IPS-20b (cell line): ENCODE measurements at regions not wholly inside any gene's neighbourhood (a gene's known extent, or its start where the extent isn't known, plus 50 kb on each side); places are given as distances from the start of the nearest gene placed in this dataset.

Source experiments
- H3K27ac ChIP-seq: one replicate; pipeline ENCODE4 v1.5.1; 2013; ENCODE audit warnings: low read length
- H3K27me3 ChIP-seq: 2 replicates; pipeline ENCODE4 v1.6.1; 2013; ENCODE audit warnings: mild to moderate bottlenecking, low read length, inconsistent platforms; ENCODE audit not compliant: insufficient read depth
- H3K36me3 ChIP-seq: 2 replicates; pipeline ENCODE4 v1.6.1; 2013; ENCODE audit warnings: low read depth, mild to moderate bottlenecking, inconsistent platforms, low read length, moderate library complexity; ENCODE audit not compliant: insufficient read depth
- H3K4me1 ChIP-seq: 2 replicates; pipeline ENCODE4 v1.6.1; 2013; ENCODE audit warnings: mild to moderate bottlenecking, control low read depth, inconsistent platforms, low read length, moderate library complexity; ENCODE audit not compliant: insufficient read depth
- H3K4me3 ChIP-seq: 2 replicates; pipeline ENCODE4 v1.5.1; 2013; ENCODE audit warnings: mild to moderate bottlenecking, low read length, inconsistent platforms
- H3K9ac ChIP-seq: 2 replicates; pipeline ENCODE4 v1.6.1; 2013; ENCODE audit warnings: low read depth, mild to moderate bottlenecking, inconsistent platforms, low read length, moderate library complexity
- H3K9me3 ChIP-seq: 2 replicates; pipeline ENCODE4 v1.6.1; 2013; ENCODE audit warnings: mild to moderate bottlenecking, low read depth, low read length, inconsistent platforms; ENCODE audit not compliant: insufficient read depth

DNA sequence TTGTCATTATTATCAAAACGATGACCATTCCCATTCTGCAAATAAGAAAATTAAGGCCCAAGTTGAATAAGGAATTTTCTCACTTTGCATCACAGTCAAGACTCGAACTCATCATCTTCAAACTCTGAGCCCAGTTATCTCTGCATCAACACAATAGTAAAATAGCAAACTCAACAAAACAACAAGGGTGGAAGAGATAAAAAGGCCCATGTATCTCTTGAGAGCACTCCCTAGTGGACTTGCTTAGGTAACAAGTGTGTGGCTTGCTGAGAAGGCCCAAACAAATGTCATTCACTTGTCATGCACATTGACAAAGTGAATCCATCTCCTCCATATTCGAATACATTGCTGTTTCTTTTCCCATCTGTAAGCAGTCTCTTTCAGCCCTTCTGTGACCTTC lies 412.0 kb upstream of the MAF start:
- no peak overlapping the region for H3K4me3 ChIP-seq
- H3K27me3 ChIP-seq: no peaks in the 10 kb centered on the region
- no peaks in the 10 kb centered on the region for H3K9me3 ChIP-seq

DNA sequence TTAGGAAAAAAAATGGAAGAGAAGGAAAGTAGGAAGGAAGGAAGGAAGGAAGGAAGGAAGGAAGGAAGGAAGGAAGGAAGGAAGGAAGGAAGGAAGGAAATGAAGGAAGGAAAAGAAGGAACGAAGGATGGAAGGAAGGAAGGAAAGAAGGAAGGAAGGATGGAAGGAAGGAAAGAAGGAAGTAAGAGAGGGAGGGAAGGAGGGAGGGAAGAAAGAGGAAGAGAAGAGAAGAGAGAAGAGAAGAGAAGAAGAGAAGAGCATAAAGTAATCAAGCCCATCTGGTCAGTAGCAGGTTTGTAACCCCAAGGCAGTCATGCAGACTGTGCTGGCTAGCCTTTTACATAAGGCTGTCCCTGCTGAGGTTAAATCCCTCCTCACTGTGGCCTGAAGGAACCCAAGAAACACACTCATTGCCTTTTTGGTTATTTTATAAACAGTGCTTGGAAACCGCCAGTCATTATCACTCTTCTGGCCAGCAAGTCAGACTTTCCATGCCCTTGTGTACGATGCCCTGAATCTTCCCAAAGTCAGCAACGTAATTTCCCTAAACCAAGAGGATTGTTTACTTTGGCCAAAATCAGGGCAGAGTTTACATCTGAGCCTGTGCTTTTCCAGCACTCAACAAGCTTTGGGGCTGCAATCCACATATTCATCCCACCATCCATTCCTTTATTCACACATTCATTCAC lies 409.6 kb upstream of the MAF start:
- Histone ChIP-seq H3K27me3 (no peaks in the 10 kb centered on the region), H3K9ac (no peak overlapping the region), H3K36me3 (no peaks in the 10 kb centered on the region), H3K4me1 (no peaks in the 10 kb centered on the region), H3K9me3 (no peaks in the 10 kb centered on the region), H3K4me3 (no peak overlapping the region), H3K27ac (no peak overlapping the region)

More for the DNA sequence above, 412.0 kb upstream of the MAF start:
- Histone ChIP-seq H3K27ac (no peak overlapping the region), H3K9ac (no peak overlapping the region), H3K4me1 (no peaks in the 10 kb centered on the region), H3K36me3 (no peaks in the 10 kb centered on the region)

DNA sequence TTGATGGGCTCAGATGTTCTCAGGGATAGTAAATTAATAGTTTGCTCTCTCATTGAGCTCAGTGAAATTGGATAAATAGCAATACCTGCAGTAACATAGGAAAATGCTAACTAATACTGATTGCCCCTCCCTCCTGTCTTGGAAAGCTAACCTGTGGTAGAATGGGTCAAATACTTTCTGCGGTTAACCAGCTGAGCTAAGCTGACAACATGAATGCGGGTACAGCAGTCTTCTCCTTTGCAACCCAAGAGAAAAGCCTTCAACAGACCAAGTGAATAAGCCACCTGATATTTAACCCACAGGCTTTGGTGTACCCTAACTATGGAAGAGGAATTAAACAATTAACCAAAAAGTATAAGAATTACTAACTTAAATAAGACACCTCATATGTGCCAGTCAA lies 408.3 kb upstream of the MAF start:
- H3K9me3 ChIP-seq: no peaks in the 10 kb centered on the region
- no peaks in the 10 kb centered on the region for H3K4me1 ChIP-seq
- H3K4me3 ChIP-seq: no peak overlapping the region
- H3K9ac ChIP-seq: no peak overlapping the region
- H3K27ac ChIP-seq: no peak overlapping the region
- H3K36me3 ChIP-seq: no peaks in the 10 kb centered on the region
- no peaks in the 10 kb centered on the region for H3K27me3 ChIP-seq

DNA sequence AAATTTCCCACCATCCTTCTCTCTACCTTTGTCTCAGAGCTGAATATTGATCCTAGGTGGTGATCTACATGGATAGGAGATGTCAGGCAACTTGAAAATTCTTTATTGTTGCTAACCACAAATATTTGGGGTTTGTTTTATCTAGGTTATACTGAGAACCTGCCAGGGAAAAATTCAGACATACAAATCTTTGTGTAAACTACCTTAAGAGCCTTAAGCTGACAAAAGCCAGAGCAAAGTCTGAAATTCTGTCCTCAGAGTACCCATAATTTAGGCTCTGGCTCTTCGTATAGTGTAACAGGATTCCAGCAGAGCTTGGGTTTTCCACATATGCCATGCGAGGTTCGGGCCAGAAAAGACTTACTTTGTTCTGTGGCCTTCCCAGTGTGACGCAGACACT lies 406.7 kb upstream of the MAF start:
- Histone ChIP-seq H3K4me1 (no peaks in the 10 kb centered on the region), H3K27ac (no peak overlapping the region), H3K4me3 (no peak overlapping the region), H3K9ac (no peak overlapping the region), H3K27me3 (no peaks in the 10 kb centered on the region), H3K9me3 (no peaks in the 10 kb centered on the region), H3K36me3 (no peaks in the 10 kb centered on the region)

- Histone ChIP-seq H3K9me3 (no peaks in the 10 kb centered on the region), H3K9ac (no peak overlapping the region), H3K4me1 (no peaks in the 10 kb centered on the region), H3K27ac (no peak overlapping the region), H3K36me3 (no peaks in the 10 kb centered on the region), H3K27me3 (no peaks in the 10 kb centered on the region), H3K4me3 (no peak overlapping the region)
Observed at GRCh38 chr16:80006241-80007215, 406.0 kb upstream of the MAF start.

GRCh38 chr16:80004113-80004512 lies 403.6 kb upstream of the MAF start:
- H3K27ac ChIP-seq: no peak overlapping the region
- H3K9me3 ChIP-seq: no peaks in the 10 kb centered on the region

GRCh38 chr16:80002261-80002660 lies 401.7 kb upstream of the MAF start:
- no peaks in the 10 kb centered on the region for H3K27me3 ChIP-seq
- no peaks in the 10 kb centered on the region for H3K36me3 ChIP-seq
- H3K9me3 ChIP-seq: no peaks in the 10 kb centered on the region
- no peak overlapping the region for H3K4me3 ChIP-seq
- no peaks in the 10 kb centered on the region for H3K4me1 ChIP-seq
- H3K27ac ChIP-seq: no peak overlapping the region
- no peak overlapping the region for H3K9ac ChIP-seq

More at GRCh38 chr16:80004113-80004512, 403.6 kb upstream of the MAF start:
- H3K4me3 ChIP-seq: no peak overlapping the region
- H3K9ac ChIP-seq: no peak overlapping the region
- no peaks in the 10 kb centered on the region for H3K4me1 ChIP-seq
- no peaks in the 10 kb centered on the region for H3K36me3 ChIP-seq
- H3K27me3 ChIP-seq: no peaks in the 10 kb centered on the region

DNA sequence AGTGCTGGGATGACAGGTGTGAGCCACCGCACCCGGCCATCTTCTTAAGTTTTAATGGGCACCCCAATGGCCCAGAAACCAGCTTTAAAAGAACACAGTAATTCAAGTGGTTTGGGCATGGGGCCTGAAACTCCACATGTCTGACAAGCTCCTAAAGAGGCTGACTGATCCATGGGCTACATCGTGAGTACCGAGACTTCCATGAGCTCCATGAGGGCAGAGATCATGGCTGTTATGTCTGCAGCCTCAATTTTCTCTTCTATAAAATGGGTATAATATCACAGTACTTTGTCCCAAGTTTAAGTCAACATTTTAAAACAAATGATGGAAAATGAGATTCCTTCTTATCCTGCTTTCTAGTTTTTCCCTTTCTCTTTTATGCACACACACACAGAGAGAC lies 397.6 kb upstream of the MAF start:
- Histone ChIP-seq H3K36me3 (no peaks in the 10 kb centered on the region), H3K4me3 (no peak overlapping the region), H3K27ac (no peak overlapping the region), H3K4me1 (peaks cover 8% of the 10 kb centered on the region; the same call in 1 of the 2 replicates), H3K9ac (no peak overlapping the region), H3K9me3 (no peaks in the 10 kb centered on the region), H3K27me3 (no peaks in the 10 kb centered on the region)

DNA sequence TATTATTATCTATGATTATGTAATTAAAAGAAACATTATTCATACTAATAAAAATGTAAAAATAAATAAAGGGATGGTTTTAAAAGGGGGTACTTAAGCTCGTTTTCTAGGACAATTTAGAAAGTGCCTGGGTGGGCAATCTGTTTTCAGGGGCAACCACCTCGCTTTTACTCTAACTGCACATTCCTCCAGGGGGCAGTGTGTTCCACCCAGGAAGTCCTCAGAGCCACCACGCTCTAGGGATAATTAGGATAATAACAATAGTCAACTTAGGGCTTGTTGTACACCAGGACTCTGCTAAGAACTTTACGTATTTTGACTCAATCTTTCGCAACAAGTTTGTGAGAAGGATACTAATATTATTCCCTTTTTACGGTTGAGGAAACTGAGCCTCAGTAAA lies 396.7 kb upstream of the MAF start:
- no peaks in the 10 kb centered on the region for H3K9me3 ChIP-seq
- no peak overlapping the region for H3K9ac ChIP-seq
- no peak overlapping the region for H3K4me3 ChIP-seq
- H3K4me1 ChIP-seq: peaks cover 11% of the 10 kb centered on the region; the same call in 1 of the 2 replicates
- H3K27me3 ChIP-seq: no peaks in the 10 kb centered on the region
- H3K36me3 ChIP-seq: no peaks in the 10 kb centered on the region
- H3K27ac ChIP-seq: no peak overlapping the region

DNA sequence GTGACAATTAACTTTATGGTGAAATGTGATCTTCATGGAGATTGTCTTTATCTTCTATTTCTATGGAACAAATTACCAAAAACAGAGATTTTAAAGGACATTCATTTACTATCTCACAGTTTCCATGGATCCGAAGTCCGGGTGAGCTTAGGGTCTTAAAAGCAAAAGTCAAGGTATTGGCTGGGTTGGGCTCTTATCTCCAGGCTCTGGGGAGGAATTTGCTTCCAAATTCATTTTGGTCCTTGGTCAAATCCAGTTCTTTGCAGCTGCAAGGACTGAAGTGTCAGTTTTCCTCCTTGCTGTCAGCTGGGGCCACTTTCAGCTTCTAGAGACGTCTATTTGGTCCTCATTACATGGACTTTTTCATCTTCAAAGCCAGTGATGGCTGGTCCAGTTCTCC lies 395.8 kb upstream of the MAF start:
- Histone ChIP-seq H3K9ac (no peak overlapping the region), H3K27me3 (no peaks in the 10 kb centered on the region), H3K4me1 (peaks cover 17% of the 10 kb centered on the region), H3K4me3 (no peak overlapping the region), H3K36me3 (no peaks in the 10 kb centered on the region), H3K9me3 (peaks cover 5% of the 10 kb centered on the region), H3K27ac (no peak overlapping the region)

- Histone ChIP-seq H3K36me3 (no peaks in the 10 kb centered on the region), H3K27me3 (no peaks in the 10 kb centered on the region), H3K4me1 (peaks cover 17% of the 10 kb centered on the region), H3K27ac (no peak overlapping the region), H3K4me3 (no peak overlapping the region), H3K9ac (no peak overlapping the region), H3K9me3 (peaks cover 6% of the 10 kb centered on the region)
Observed at GRCh38 chr16:79995315-79995714, 394.8 kb upstream of the MAF start.

GRCh38 chr16:79994418-79994817 lies 393.9 kb upstream of the MAF start:
- no peak overlapping the region for H3K27ac ChIP-seq
- H3K36me3 ChIP-seq: no peaks in the 10 kb centered on the region
- H3K9ac ChIP-seq: no peak overlapping the region
- H3K4me1 ChIP-seq: peaks cover 17% of the 10 kb centered on the region
- peaks cover 6% of the 10 kb centered on the region for H3K9me3 ChIP-seq
- no peak overlapping the region for H3K4me3 ChIP-seq
- no peaks in the 10 kb centered on the region for H3K27me3 ChIP-seq
